ENCODE measurements at regions not wholly inside any gene's neighbourhood (a gene's known extent, or its start where the extent isn't known, plus 50 kb on each side); places are given as distances from the start of the nearest gene placed in this dataset.

DNA sequence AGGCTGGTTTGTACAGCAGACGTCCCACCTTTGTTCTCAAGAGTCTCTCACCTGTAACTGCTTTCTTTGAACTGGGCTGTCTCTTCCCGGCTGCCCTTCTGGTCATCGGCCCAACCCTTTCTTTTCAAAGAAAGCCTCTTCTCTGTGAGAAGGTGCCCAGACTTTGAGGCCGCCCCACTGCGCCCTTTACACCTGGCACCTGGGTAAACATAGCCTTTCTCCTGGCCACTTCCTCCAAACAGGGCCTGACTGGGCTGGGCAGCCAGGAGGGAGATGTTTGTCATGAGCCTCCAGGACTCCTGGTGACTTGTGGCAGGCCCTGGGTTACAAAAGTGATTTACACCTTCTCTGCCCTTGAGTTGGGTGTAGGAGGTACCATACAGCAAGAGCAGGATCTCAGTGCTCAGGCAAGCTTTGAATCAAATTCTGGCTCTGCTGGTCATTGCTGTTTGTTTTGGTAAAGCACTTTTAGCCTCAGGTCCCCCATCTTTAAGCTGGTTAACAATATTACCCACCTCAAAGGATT lies 127.2 kb upstream of the CXCL14 start:
- Mint-ChIP-seq H3K27ac (no peak overlapping the region), H3K27me3 (ENCODE audit: low read depth) (no peaks in the 10 kb centered on the region), H3K36me3 (ENCODE audit: insufficient read depth in 2 of 2) (no peaks in the 10 kb centered on the region), H3K9me3 (no peaks in the 10 kb centered on the region), H3K4me3 (no peak overlapping the region), H3K4me1 (ENCODE audit: low read depth) (no peaks in the 10 kb centered on the region)
- ATAC-seq (replicated peaks in 1 of 2) (no peak), DNase-seq (no peak)

- Mint-ChIP-seq H3K4me3 (no peak overlapping the region), H3K36me3 (ENCODE audit: insufficient read depth in 2 of 2) (no peaks in the 10 kb centered on the region), H3K27me3 (ENCODE audit: low read depth) (no peaks in the 10 kb centered on the region), H3K4me1 (ENCODE audit: low read depth) (no peaks in the 10 kb centered on the region), H3K9me3 (no peaks in the 10 kb centered on the region), H3K27ac (no peak overlapping the region)
- no peak for DNase-seq
- no peak for ATAC-seq (replicated peaks in 1 of 2)
Measured at GRCh38 chr5:135705141-135705631, 126.4 kb upstream of the CXCL14 start.

DNA sequence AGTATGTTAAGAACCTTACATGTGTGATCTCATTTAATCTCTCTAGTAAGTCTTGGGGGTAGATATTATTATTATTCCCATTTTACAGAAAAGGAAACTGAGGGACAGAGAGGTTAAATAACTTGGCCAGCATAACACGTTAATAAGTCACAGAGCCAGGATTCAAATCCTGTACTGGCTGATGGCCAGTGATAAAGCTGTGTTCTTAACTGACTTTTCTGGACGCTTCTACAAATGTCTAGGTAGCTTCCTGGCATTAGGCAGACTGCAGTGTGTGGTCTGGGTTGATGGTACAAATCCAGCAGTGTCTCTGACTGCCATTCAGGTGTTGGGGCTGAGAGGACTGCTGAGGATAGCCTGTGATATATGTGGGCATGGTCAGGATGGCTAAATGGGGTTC lies 125.8 kb upstream of the CXCL14 start:
- Mint-ChIP-seq H3K9me3 (no peaks in the 10 kb centered on the region), H3K4me1 (ENCODE audit: low read depth) (no peaks in the 10 kb centered on the region), H3K36me3 (ENCODE audit: insufficient read depth in 2 of 2) (no peaks in the 10 kb centered on the region), H3K27me3 (ENCODE audit: low read depth) (no peaks in the 10 kb centered on the region), H3K27ac (no peak overlapping the region), H3K4me3 (no peak overlapping the region)
- ATAC-seq (replicated peaks in 1 of 2) (no peak), DNase-seq (no peak)

DNA sequence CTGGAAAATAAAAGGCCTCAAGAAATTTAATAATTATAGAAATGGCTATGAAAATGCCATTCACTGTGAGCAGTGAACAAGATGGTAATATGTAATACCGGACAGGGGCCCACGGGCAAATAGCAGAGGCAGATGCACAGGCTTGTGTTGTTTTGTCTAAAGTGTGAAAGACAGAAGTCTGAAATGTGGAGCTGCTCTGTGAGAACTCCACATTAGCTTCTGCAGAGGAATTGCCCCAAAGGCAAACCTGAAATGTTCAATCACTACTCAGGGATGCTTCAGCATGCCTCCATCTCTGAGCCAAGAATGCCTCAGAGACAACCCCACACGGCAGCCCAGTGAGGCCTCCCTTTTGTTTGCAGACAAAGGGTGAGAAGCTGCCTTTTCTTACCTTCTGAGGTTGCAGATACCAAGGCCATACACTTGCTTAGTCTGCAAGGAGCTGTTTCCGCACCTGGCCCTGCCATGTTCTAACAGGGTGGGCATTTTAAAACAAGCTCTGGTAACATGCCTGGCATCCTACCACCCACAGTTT lies 124.3 kb upstream of the CXCL14 start:
- H3K4me3 Mint-ChIP-seq: no peak overlapping the region
- no peak overlapping the region for H3K27ac Mint-ChIP-seq
- H3K9me3 Mint-ChIP-seq: no peaks in the 10 kb centered on the region
- H3K36me3 Mint-ChIP-seq (ENCODE audit: insufficient read depth in 2 of 2): no peaks in the 10 kb centered on the region
- DNase-seq (no peak), ATAC-seq (replicated peaks in 1 of 2) (no peak)
- no peaks in the 10 kb centered on the region for H3K27me3 Mint-ChIP-seq (ENCODE audit: low read depth)
- no peaks in the 10 kb centered on the region for H3K4me1 Mint-ChIP-seq (ENCODE audit: low read depth)

- H3K9me3 Mint-ChIP-seq: no peaks in the 10 kb centered on the region
- H3K27ac Mint-ChIP-seq: no peak overlapping the region
- H3K4me3 Mint-ChIP-seq: no peak overlapping the region
- no peak for DNase-seq
- H3K27me3 Mint-ChIP-seq (ENCODE audit: low read depth): no peaks in the 10 kb centered on the region
- H3K4me1 Mint-ChIP-seq (ENCODE audit: low read depth): no peaks in the 10 kb centered on the region
- ATAC-seq (replicated peaks in 1 of 2): no peak
- H3K36me3 Mint-ChIP-seq (ENCODE audit: insufficient read depth in 2 of 2): no peaks in the 10 kb centered on the region
Measured at GRCh38 chr5:135702191-135702590, 123.4 kb upstream of the CXCL14 start.

DNA sequence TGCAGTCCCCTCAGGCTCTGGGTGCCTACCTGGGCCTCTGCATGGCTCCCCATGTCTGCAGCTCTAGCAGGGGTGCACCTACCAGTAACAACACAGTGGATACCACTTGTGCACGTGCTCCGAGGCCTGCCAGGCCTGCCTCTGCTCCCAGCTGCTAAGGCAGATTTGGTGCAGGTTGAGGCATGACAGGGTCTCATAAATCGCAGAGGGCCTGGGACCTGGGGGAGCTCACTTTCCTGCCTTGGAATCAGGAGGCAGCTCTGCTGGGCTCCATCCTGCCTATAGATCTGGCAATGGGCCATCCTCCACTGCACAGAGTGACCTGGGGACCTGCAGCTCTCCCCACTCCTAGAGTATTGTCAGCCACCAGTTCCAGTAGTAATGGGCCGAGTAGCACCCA lies 121.9 kb upstream of the CXCL14 start:
- DNase-seq (no peak), ATAC-seq (replicated peaks in 1 of 2) (no peak)
- H3K27me3 Mint-ChIP-seq (ENCODE audit: low read depth): peaks cover 5% of the 10 kb centered on the region
- no peaks in the 10 kb centered on the region for H3K4me1 Mint-ChIP-seq (ENCODE audit: low read depth)
- no peak overlapping the region for H3K27ac Mint-ChIP-seq
- no peaks in the 10 kb centered on the region for H3K9me3 Mint-ChIP-seq
- H3K36me3 Mint-ChIP-seq (ENCODE audit: insufficient read depth in 2 of 2): no peaks in the 10 kb centered on the region
- H3K4me3 Mint-ChIP-seq: no peak overlapping the region

DNA sequence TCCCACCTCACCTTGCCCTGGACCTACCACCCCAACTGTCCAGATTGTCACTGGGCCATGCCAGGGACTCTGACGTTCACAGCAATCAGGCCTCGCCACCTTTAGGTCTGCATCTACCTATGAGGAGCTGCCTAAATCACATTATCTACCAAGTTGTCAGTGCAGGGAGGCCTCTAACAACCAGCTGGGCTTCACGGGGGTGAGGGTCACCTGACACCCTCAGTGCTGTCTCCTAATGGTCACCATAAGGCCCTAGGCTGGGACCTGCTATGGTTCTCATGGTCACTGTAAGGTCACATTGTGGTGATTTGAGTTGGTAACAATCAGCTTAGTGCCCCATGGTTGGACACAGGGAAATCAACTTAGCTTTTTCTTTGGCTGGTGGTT lies 119.2 kb upstream of the CXCL14 start:
- H3K4me3 Mint-ChIP-seq: no peak overlapping the region
- ATAC-seq (replicated peaks in 1 of 2) (no peak), DNase-seq (no peak)
- H3K4me1 Mint-ChIP-seq (ENCODE audit: low read depth): no peaks in the 10 kb centered on the region
- peaks cover 6% of the 10 kb centered on the region for H3K27me3 Mint-ChIP-seq (ENCODE audit: low read depth)
- H3K9me3 Mint-ChIP-seq: no peaks in the 10 kb centered on the region
- no peaks in the 10 kb centered on the region for H3K36me3 Mint-ChIP-seq (ENCODE audit: insufficient read depth in 2 of 2)
- H3K27ac Mint-ChIP-seq: no peak overlapping the region

DNA sequence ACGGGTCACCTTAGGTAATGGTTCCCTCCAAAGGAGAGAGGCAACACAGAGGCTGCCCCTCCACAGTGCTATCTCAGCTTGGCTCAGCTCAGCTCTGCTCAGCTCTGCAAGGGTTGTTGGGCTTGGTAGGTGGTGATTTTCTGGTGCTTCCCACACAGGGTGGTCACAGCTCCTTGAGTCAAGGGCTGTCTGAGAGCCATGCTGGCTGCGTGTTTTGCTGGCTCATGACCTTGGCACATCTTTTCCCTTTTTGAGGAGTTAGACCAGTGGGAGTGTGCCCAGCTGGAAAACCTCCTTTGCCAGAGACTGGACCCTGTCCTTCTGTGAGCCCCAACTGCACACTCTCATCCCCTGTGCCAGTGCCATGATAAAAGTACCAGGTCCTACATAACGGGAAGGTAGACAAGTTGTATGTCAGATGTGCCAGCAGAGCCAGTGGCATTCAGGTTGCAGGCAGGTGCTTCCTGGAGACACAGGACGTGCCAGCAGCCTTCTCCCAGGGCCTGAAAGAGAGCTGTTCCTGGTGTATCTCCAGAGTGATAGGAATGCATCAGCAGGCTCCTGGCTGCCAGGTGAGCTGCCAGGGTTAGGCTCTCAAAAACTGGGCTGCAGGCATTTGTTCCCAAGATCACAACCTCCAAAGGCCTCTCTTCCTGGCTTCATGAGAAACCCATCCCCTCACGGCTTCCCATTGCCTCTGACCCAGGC lies 118.6 kb upstream of the CXCL14 start:
- Mint-ChIP-seq H3K27ac (no peak overlapping the region), H3K4me3 (no peak overlapping the region), H3K9me3 (no peaks in the 10 kb centered on the region), H3K36me3 (ENCODE audit: insufficient read depth in 2 of 2) (no peaks in the 10 kb centered on the region), H3K27me3 (ENCODE audit: low read depth) (peaks cover 6% of the 10 kb centered on the region), H3K4me1 (ENCODE audit: low read depth) (no peaks in the 10 kb centered on the region)
- ATAC-seq (replicated peaks in 1 of 2): no peak
- DNase-seq: no peak

- no peak overlapping the region for H3K4me3 Mint-ChIP-seq
- ATAC-seq (replicated peaks in 1 of 2): no peak
- no peak overlapping the region for H3K27ac Mint-ChIP-seq
- no peak for DNase-seq
- no peaks in the 10 kb centered on the region for H3K4me1 Mint-ChIP-seq (ENCODE audit: low read depth)
- no peaks in the 10 kb centered on the region for H3K36me3 Mint-ChIP-seq (ENCODE audit: insufficient read depth in 2 of 2)
- no peaks in the 10 kb centered on the region for H3K9me3 Mint-ChIP-seq
- peaks cover 6% of the 10 kb centered on the region for H3K27me3 Mint-ChIP-seq (ENCODE audit: low read depth)
Measured at GRCh38 chr5:135696317-135696716, 117.5 kb upstream of the CXCL14 start.

- Mint-ChIP-seq H3K4me1 (ENCODE audit: low read depth) (no peaks in the 10 kb centered on the region), H3K27ac (no peak overlapping the region), H3K27me3 (ENCODE audit: low read depth) (peaks cover 12% of the 10 kb centered on the region), H3K9me3 (no peaks in the 10 kb centered on the region), H3K4me3 (no peak overlapping the region), H3K36me3 (ENCODE audit: insufficient read depth in 2 of 2) (no peaks in the 10 kb centered on the region)
- no peak for ATAC-seq (replicated peaks in 1 of 2)
- DNase-seq: no peak
Measured at GRCh38 chr5:135695656-135696313, 117.0 kb upstream of the CXCL14 start.

GRCh38 chr5:135694906-135695305 lies 116.1 kb upstream of the CXCL14 start:
- Mint-ChIP-seq H3K36me3 (ENCODE audit: insufficient read depth in 2 of 2) (no peaks in the 10 kb centered on the region), H3K9me3 (no peaks in the 10 kb centered on the region), H3K27me3 (ENCODE audit: low read depth) (peaks cover 13% of the 10 kb centered on the region), H3K27ac (no peak overlapping the region), H3K4me3 (no peak overlapping the region), H3K4me1 (ENCODE audit: low read depth) (no peaks in the 10 kb centered on the region)
- ATAC-seq (replicated peaks in 1 of 2) (no peak), DNase-seq (no peak)

DNA sequence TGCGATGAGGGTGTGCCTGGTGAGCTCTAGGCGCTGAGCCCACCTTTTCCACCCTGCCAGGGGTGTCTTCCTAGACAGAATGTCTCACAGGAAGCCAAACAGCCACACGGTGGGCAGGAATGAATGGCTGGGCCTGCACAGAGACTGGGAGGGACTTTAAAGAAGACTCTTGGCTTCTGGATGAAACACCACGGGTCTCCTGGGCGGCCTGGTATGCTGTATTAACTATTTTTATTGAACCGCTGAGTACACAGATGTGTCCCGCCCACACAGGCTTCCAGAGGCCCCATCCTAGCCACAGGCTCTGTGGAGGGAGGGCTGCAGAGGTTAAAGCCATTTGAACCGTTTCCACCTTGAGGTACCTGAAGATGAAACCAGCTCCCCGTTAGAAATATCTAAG lies 115.2 kb upstream of the CXCL14 start:
- DNase-seq: no peak
- Mint-ChIP-seq H3K4me1 (ENCODE audit: low read depth) (no peaks in the 10 kb centered on the region), H3K27me3 (ENCODE audit: low read depth) (peaks cover 13% of the 10 kb centered on the region), H3K27ac (no peak overlapping the region), H3K9me3 (no peaks in the 10 kb centered on the region), H3K36me3 (ENCODE audit: insufficient read depth in 2 of 2) (no peaks in the 10 kb centered on the region), H3K4me3 (no peak overlapping the region)
- no peak for ATAC-seq (replicated peaks in 1 of 2)

GRCh38 chr5:135693371-135693955 lies 114.7 kb upstream of the CXCL14 start:
- Mint-ChIP-seq H3K27me3 (ENCODE audit: low read depth) (peaks cover 13% of the 10 kb centered on the region), H3K27ac (no peak overlapping the region), H3K9me3 (no peaks in the 10 kb centered on the region), H3K4me1 (ENCODE audit: low read depth) (no peaks in the 10 kb centered on the region), H3K36me3 (ENCODE audit: insufficient read depth in 2 of 2) (no peaks in the 10 kb centered on the region), H3K4me3 (no peak overlapping the region)
- ATAC-seq (replicated peaks in 1 of 2) (no peak), DNase-seq (no peak)

Measured in activated T-cell treated with anti-CD3 and anti-CD28 coated beads, Interleukin-2, amount 50 U/mL, for 72 hours (primary cell).